LNCAP (cell line): ENCODE measurements at regions not wholly inside any gene's neighbourhood (a gene's known extent, or its start where the extent isn't known, plus 50 kb on each side); places are given as distances from the start of the nearest gene placed in this dataset.

Experiments used
- TF ChIP-seq, protein P1 (sequence below): fragments of 450-650 bp; IDR thresholded peaks from 2 replicates; pipeline ENCODE4 v1.5.1; 2017; ENCODE audit warnings: mild to moderate bottlenecking

DNA sequence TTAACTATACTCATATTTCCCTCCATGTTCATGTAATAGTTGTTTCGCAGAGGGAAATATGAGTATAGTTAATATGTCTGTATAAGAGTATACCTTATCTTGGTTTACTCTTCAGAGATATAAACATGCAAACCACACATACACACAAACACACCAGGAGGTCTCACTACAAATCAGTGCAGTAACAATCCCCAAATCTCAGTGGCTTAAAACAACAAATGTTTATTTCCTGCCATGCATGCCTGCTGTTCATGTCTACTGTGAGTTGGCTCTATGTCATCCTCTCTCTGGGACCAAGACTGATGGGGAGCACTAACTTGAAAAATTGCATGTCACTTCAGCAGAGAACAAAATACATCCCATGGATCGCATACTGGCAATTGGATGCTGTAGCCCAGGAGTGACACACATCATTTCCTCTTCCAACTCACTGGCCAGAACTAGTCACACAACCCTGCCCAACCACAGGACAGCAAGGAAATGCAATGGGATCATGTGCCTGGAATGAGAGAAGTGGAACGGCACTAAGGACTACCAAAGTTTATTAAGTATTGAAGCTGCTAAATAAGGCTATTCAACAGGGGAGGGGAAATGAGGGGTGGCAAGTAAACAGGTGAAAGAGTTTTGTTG, 89.0 kb upstream of the DTNBP1 start:
- TF ChIP-seq, protein P1, sequence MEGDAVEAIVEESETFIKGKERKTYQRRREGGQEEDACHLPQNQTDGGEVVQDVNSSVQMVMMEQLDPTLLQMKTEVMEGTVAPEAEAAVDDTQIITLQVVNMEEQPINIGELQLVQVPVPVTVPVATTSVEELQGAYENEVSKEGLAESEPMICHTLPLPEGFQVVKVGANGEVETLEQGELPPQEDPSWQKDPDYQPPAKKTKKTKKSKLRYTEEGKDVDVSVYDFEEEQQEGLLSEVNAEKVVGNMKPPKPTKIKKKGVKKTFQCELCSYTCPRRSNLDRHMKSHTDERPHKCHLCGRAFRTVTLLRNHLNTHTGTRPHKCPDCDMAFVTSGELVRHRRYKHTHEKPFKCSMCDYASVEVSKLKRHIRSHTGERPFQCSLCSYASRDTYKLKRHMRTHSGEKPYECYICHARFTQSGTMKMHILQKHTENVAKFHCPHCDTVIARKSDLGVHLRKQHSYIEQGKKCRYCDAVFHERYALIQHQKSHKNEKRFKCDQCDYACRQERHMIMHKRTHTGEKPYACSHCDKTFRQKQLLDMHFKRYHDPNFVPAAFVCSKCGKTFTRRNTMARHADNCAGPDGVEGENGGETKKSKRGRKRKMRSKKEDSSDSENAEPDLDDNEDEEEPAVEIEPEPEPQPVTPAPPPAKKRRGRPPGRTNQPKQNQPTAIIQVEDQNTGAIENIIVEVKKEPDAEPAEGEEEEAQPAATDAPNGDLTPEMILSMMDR: no peak

DNA sequence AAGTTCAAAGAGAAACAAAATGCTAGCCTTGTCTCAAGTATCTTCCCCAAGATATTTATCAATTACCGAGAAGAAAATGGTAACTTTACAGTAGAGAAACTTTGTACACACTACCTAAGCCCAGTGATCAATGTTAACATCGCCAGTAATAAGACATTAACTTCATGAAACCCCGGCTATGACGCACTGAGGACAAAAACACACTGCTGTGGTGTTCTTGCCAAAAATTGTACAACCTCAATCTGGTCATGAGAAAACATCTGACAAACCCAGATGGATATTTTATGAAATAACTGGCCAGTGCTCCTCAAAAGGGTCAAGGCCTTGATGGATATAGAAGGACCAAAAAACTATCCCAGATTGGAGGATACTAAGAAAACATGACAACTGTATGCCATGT, 85.5 kb upstream of the DTNBP1 start:
- TF ChIP-seq, protein P1: no peak

DNA sequence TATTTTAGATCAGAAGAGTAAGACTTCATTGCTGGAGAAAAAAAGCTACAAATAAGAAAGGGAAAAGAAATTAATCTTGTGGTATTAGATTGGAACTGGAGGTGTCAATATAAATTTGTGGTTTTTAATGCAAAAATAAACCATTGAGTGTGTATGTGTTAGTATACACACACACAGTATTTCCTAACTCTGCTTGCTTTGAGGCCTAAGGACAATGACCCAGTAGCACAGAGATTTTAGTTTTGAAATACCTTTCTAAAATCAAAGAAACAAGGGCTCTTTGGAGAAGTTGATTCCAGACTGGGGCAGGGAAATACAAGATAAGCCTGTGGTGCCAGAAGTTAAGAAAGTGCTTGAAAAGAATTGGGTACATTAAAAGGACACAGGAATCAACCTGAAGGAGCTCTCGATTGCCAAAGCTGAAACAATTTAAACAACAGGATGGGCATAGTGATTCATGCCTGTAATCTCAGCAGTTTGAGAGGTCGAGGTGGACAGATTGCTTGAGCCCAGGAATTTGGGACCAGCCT, 84.6 kb upstream of the DTNBP1 start:
- TF ChIP-seq, protein P1: no peak

DNA sequence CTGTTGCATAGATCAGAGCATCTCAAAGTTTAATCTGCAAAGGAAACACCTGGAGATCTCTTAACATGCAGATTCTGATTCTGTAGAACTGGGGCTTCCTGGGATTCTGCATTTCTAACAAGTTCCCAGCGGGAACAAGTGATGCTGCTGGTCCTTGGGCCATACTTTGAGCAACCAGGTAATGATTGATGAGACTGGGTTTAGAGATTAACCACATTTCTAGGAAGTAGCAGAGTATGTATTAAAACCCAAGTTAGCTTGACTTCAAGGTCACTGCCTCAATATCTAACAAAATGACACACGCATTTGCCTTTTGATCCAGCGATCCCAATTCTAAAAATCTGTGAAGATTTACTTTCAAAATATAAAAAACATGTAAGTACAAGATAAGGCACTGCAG, 83.0 kb upstream of the DTNBP1 start:
- TF ChIP-seq, protein P1: no peak

DNA sequence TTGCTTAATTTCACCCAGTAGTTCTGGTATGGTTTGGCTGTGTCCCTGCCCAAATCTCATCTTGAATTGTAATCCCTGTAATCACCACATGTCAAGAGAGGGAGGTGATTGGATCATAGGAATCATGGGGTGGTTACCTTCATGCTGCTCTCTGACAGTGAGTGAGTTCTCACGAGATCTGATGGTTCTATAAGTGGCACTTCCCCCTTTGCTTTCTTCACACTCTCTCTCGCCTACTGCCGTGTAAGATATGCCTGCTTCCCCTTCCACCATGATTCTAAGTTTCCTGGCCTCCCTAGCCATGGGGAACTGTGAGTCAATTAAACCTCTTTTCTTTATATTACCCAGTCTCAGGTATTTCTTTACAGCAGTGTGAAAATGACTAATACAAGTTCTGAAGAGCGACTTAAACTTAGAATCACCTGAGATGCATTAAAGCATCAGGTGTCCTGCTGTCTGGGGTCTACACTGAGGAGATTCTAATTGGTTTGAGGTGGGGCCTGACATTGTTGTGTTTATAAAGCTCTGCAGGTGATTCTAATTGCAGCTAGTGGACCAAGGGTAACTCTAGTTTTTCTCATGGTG, 82.1 kb upstream of the DTNBP1 start:
- TF ChIP-seq, protein P1: no peak

DNA sequence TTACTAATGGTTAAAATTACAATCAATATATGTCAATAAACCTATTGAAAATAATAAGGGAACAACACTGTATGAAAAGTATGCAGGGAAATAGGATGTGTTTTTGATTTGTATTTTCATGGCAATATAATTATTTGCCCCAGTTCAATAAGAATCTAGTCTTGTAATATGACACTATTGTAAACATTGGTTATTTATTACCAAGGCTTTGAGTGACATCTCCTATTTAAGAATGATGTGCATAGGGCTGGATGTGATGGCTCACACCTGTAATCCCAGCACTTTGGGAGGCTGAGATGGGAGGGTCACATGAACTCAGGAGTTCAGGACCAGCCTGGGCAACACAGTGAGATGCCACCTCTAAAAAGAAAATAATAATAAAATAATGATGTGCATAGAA, 78.6 kb upstream of the DTNBP1 start:
- TF ChIP-seq, protein P1: no peak

DNA sequence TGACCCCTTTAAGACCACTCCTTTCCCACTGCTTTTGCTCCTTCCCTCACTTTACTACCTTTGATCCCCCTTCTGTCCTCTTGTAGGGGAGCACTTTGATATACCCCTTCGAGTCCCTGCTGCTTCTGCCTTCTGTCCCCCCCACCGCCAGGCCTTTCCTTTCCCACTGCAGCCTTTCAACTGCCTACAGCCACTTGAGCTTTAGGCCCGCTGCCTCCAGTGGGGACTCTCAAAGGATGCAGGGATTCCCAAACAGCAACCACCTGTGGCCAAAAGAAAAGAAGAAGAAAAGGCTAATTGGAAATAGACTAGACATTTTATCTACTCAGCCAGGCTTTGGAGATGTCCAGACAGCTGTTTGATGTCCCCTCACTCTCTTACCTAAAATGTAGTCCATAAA, 77.0 kb upstream of the DTNBP1 start:
- TF ChIP-seq, protein P1: no peak

DNA sequence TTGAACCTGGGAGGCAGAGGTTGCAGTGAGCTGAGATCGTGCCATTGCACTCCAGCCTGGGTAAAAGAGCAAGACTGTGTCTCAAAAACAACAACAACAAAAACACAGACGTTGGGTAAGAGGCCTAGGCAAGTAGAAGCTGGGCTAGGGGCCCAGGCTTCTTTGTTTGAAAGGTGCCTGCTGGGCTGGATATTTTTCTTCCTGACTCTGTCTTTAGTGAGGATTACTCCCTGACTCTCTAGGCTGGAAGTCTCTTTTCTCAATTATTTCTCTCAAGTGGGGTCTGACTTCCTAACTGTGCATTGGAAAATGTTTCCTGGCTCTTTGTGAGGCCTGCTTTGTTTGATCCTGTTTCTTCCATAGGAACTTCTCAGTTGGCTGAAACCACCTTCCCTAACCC, 76.5 kb upstream of the DTNBP1 start:
- TF ChIP-seq, protein P1: no peak
